HepG2 (cell line): ENCODE measurements at regions not wholly inside any gene's neighbourhood (a gene's known extent, or its start where the extent isn't known, plus 50 kb on each side); places are given as distances from the start of the nearest gene placed in this dataset.

ENCODE experiments used
- ZNF205 ChIP-seq: IDR thresholded peaks from 2 replicates; pipeline ENCODE4 v1.6.1; 2018; ENCODE audit warnings: missing biosample characterization, missing genetic modification reagents
- TF ChIP-seq, protein P1 (sequence below): IDR thresholded peaks from 2 replicates; pipeline ENCODE4 v1.6.1; 2016; ENCODE audit warnings: low read depth, borderline replicate concordance

DNA sequence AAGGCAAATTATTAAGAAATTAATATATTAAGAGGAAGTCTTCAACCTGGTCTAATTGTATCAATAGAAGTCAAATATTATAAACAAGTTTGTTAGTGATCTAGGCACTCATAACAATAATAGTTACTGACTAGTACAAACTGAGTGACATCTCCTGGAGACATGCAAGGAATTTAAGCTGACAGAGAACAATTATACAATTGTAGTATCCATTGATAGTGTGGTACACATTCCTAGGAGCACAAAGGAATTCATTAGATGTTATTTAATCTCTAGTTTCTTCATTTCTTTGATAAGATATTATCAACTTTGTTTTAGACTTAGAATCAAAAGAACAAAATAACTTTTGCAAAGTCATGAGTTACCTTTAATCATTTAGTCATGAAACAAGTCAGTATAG, 1048.6 kb downstream of the PCDH7 start:
- no peak for TF ChIP-seq ZNF205 (CRISPR knock-in tag)
- TF ChIP-seq, protein P1, sequence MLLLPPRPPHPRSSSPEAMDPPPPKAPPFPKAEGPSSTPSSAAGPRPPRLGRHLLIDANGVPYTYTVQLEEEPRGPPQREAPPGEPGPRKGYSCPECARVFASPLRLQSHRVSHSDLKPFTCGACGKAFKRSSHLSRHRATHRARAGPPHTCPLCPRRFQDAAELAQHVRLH, result no peak
